ENCODE measurements at regions not wholly inside any gene's neighbourhood (a gene's known extent, or its start where the extent isn't known, plus 50 kb on each side); places are given as distances from the start of the nearest gene placed in this dataset.

DNA sequence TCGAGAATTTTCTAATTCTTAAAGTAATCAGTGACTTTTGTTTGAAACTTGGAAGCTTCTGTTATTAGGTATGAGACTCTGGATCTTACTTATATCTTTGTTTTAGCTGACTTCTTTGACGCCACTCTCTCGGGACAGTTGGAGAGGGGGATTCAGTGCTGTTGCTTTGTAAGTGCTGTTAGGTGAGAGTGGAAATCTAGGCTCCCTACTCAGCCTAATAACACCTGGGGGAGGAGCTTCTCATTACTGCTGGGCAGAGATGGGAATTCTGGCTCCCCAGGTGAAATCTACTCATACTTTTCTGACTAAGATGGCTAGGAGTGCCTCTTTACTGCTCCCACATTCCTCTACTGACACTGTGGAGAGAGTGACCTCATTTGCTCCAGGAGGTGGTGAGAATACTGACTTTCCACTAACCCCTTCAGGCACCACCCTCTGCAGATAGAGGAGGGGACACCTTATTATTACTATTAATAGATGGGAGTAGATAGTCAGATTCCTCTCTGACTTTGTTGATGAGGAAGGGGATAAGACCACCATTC is 324.9 kb upstream of the SPRY2 start:
- Histone ChIP-seq H3K4me1 (ENCODE audit: control insufficient read depth, extremely low read depth, insufficient read depth, low read length) (peaks cover 8% of the 10 kb centered on the region), H3K9me3 (replicated peaks; ENCODE audit: control insufficient read depth, insufficient read depth, low read length) (no peaks in the 10 kb centered on the region), H3K4me3 (replicated peaks in 1 of 3; ENCODE audit: insufficient read depth in 1 of 3, low read depth in 1 of 3, low read length in 3 of 3) (no peak overlapping the region), H3K9me1 (replicated peaks; ENCODE audit: control insufficient read depth, extremely low read depth, insufficient read depth, low read length) (no peaks in the 10 kb centered on the region), H3K9ac (replicated peaks; ENCODE audit: extremely low read depth, insufficient read depth, low read length) (no peak overlapping the region), H3K27me3 (ENCODE audit: control insufficient read depth in 2 of 2, insufficient read depth in 2 of 2, low read length in 2 of 2) (no peaks in the 10 kb centered on the region), H2AFZ (ENCODE audit: low read depth, low read length) (no peak overlapping the region), H3K27ac (ENCODE audit: insufficient read depth, low read depth, low read length) (no peak overlapping the region), H3K4me2 (ENCODE audit: insufficient read depth, low read length) (no peak overlapping the region), H3K36me3 (ENCODE audit: control insufficient read depth in 2 of 2, extremely low read depth in 1 of 2, insufficient read depth in 2 of 2, low read length in 2 of 2) (no peaks in the 10 kb centered on the region), H3K79me2 (ENCODE audit: control insufficient read depth, insufficient read depth, low read length) (no peaks in the 10 kb centered on the region), H4K20me1 (replicated peaks; ENCODE audit: control insufficient read depth, extremely low read depth, insufficient read depth, low read length) (no peaks in the 10 kb centered on the region)
- BruUV-seq (replicated peaks) = no TSS peak
- ChIA-PET POLR2A (no interaction called here), CTCF (interaction anchor here (0.9 to 1.1 kb wide), 2 partner anchors 35 to 325 kb away, joined by 4 read pairs; partner anchors contain the start of gene SPRY2)
- TF ChIP-seq MYC (IDR thresholded peaks at IDR 0.05; ENCODE audit: low read depth, low read length) = no peak
- TF ChIP-seq, protein P1, sequence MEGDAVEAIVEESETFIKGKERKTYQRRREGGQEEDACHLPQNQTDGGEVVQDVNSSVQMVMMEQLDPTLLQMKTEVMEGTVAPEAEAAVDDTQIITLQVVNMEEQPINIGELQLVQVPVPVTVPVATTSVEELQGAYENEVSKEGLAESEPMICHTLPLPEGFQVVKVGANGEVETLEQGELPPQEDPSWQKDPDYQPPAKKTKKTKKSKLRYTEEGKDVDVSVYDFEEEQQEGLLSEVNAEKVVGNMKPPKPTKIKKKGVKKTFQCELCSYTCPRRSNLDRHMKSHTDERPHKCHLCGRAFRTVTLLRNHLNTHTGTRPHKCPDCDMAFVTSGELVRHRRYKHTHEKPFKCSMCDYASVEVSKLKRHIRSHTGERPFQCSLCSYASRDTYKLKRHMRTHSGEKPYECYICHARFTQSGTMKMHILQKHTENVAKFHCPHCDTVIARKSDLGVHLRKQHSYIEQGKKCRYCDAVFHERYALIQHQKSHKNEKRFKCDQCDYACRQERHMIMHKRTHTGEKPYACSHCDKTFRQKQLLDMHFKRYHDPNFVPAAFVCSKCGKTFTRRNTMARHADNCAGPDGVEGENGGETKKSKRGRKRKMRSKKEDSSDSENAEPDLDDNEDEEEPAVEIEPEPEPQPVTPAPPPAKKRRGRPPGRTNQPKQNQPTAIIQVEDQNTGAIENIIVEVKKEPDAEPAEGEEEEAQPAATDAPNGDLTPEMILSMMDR (IDR thresholded peaks at IDR 0.05; ENCODE audit: extremely low read depth in 1 of 2, insufficient read depth in 1 of 2, low read depth in 1 of 2, low read length in 2 of 2) = no peak
- TF ChIP-seq POLR2A (IDR thresholded peaks at IDR 0.05; ENCODE audit: low read depth, low read length) = no peak
- TF ChIP-seq, protein P2, sequence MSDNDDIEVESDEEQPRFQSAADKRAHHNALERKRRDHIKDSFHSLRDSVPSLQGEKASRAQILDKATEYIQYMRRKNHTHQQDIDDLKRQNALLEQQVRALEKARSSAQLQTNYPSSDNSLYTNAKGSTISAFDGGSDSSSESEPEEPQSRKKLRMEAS (IDR thresholded peaks at IDR 0.05; ENCODE audit: insufficient read depth, insufficient read length) = no peak
- no peak for TF ChIP-seq GATA2 (IDR thresholded peaks at IDR 0.05; ENCODE audit: insufficient read depth, insufficient read length, low read depth, low read length)
- TF ChIP-seq POLR2AphosphoS5 (IDR thresholded peaks at IDR 0.05; ENCODE audit: insufficient read depth, low read depth, low read length) = no peak
- no peak for DNase-seq (ENCODE audit: low read depth, low spot score)
- dilution Hi-C loops (cut with MboI; ENCODE audit: extremely low pct_ligation_motif_present, low sequenced_read_pairs) = no loop called here
- FAIRE-seq = no peak
- intact Hi-C loops (cut with micrococcal nuclease) = loop anchor here (2.0 to 5.0 kb wide), 2 partner anchors 35 to 256 kb away; no protein-coding TSS in a partner anchor

Measured in endothelial cell of umbilical vein (primary cell).